Smooth muscle cell (in vitro differentiated cells): ENCODE measurements at regions not wholly inside any gene's neighbourhood (a gene's known extent, or its start where the extent isn't known, plus 50 kb on each side); places are given as distances from the start of the nearest gene placed in this dataset.

Experiments
- DNase-seq: peaks from one replicate; lab custom pipeline; 2025; ENCODE audit not compliant: unreplicated experiment; lab: John Stamatoyannopoulos, UW
- H2AFZ ChIP-seq: fragments of 200-600 bp; sonication (generic); 2 replicates; pipeline ENCODE4 v1.6.0; 2016; ENCODE audit warnings: antibody characterized with exemption, low read depth, mild to moderate bottlenecking
- H3F3A ChIP-seq: fragments of 200-600 bp; sonication (generic); 2 replicates; pipeline ENCODE4 v1.6.0; 2017; ENCODE audit warnings: antibody characterized with exemption, low read depth
- H3K27ac ChIP-seq: fragments of 200-600 bp; sonication (generic); 2 replicates; pipeline ENCODE4 v1.5.1; 2016; ENCODE audit warnings: low read depth, mild to moderate bottlenecking
- H3K27me3 ChIP-seq: fragments of 200-600 bp; sonication (generic); 2 replicates; pipeline ENCODE4 v1.6.1; 2016; ENCODE audit warnings: low read depth, mild to moderate bottlenecking
- H3K36me3 ChIP-seq: fragments of 200-600 bp; sonication (generic); 2 replicates; pipeline ENCODE4 v1.5.1; 2016; ENCODE audit warnings: low read depth
- H3K4me1 ChIP-seq: fragments of 200-600 bp; sonication (generic); 2 replicates; pipeline ENCODE4 v1.5.1; 2016; ENCODE audit warnings: low read depth
- H3K4me2 ChIP-seq: fragments of 200-600 bp; sonication (generic); 2 replicates; pipeline ENCODE4 v1.6.0; 2016; ENCODE audit warnings: mild to moderate bottlenecking
- H3K4me3 ChIP-seq: fragments of 200-600 bp; sonication (generic); 2 replicates; pipeline ENCODE4 v1.5.1; 2016; ENCODE audit warnings: mild to moderate bottlenecking
- H3K79me2 ChIP-seq: fragments of 200-600 bp; sonication (generic); 2 replicates; pipeline ENCODE4 v1.6.0; 2016; ENCODE audit warnings: low read depth, mild to moderate bottlenecking
- H3K9ac ChIP-seq: fragments of 200-600 bp; sonication (generic); 2 replicates; pipeline ENCODE4 v1.6.0; 2016; ENCODE audit warnings: low read depth
- H3K9me3 ChIP-seq: fragments of 200-600 bp; sonication (generic); replicated peaks from 2 replicates; pipeline ENCODE4 v1.5.1; 2016; ENCODE audit warnings: low read depth
- H4K20me1 ChIP-seq: fragments of 200-600 bp; sonication (generic); 2 replicates; pipeline ENCODE4 v1.6.0; 2016; ENCODE audit warnings: low read depth
- CTCF ChIP-seq: fragments of 200-600 bp; sonication (generic); IDR thresholded peaks from 2 replicates; pipeline ENCODE4 v1.5.1; 2017; ENCODE audit warnings: borderline replicate concordance, mild to moderate bottlenecking, antibody characterized with exemption; ENCODE audit not compliant: insufficient read depth, poor library complexity, severe bottlenecking
- WGBS: methylation state at CpG from one replicate; pipeline ENCODE4 v1.1.7; 2016; ENCODE audit warnings: low lambda C conversion rate; 5-methylcytosine and 5-hydroxymethylcytosine counted together

DNA sequence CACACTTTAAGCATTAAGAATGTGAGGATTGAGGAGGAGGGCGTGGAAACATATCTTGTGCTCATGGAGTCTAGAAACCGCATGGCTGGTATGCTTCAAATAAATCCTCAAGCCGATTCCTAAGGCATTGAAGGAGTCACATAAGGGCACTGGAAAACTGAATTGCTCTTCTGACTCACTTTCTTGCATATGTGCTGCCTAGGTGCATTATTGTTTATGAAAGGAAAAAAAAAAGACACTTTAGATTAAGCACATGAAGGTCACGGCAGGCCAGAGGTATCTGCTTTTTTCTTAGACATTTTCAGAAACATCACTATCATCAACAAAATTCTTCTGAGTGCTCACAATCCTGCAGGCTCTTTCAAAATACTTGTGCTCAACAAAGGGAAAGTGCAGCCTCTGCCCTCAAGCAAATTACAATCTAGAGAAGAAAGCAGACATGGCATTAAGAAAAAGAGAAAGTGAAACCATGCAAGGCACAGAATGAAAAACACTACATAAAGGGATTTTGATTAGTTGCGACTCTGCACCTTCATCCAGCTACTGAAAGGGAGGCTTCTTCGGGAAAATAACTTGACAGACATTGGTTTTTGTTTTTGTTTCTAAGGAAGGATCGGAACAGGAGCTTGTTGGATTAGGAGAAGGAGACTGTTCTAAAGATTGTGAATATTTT is 2117.6 kb downstream of the MAT2B start:
- Histone ChIP-seq H3F3A (no peaks in the 10 kb centered on the region), H3K27ac (no peak overlapping the region), H3K4me3 (no peak overlapping the region), H3K4me2 (no peak overlapping the region), H3K36me3 (no peaks in the 10 kb centered on the region), H3K79me2 (no peaks in the 10 kb centered on the region), H2AFZ (no peak overlapping the region), H3K4me1 (no peaks in the 10 kb centered on the region), H3K9ac (no peak overlapping the region), H3K27me3 (no peaks in the 10 kb centered on the region), H3K9me3 (no peaks in the 10 kb centered on the region), H4K20me1 (no peaks in the 10 kb centered on the region)
- 83% methylated on average over 7 of the region's 7 CpGs for WGBS
- no peak for TF ChIP-seq CTCF
- DNase-seq, result no peak

DNA sequence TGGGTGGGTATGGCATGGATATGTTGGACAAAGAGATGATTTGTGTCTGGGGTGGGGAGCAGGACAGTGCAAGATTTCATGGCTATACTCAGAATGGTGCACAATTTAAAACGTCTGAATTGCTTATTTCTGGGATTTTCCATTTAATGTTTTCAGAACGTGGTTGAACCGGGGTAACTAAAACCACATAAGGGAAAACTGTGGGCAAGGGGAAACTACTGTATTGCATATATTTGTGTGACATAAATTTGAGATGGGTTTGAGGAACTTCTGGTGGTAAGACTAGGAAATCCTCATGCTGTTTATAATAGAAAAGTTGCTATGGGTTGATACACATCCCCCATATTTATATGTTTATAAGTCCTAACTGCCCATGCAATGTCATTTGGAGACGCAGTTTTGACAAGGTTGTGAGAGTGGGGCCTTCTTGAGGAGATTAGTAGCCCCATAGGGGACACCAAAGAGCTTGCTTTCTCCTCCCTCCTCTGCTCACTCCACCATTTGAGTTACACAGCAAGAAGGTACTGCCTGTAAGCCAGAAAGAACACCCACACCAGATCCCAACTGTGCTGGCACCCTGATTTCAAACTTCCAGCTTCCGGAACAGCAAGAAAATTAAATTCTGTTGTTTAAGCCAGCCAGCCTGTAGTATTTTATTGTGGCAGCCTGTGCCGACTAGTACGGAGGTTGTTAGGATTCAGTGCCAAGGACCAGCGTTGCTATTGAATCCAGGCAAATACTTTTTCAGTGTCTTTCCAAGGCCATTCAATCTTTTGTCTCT is 2118.9 kb downstream of the MAT2B start:
- 93% methylated on average over 8 of the region's 8 CpGs for WGBS

GRCh38 chr5:165626161-165626560 is 2120.7 kb downstream of the MAT2B start:
- peak overlapping the region; percentile 48 for H3K4me2 ChIP-seq
- H3K27me3 ChIP-seq, result no peaks in the 10 kb centered on the region
- no peak for DNase-seq
- H3K36me3 ChIP-seq, result no peaks in the 10 kb centered on the region
- H2AFZ ChIP-seq, result no peak overlapping the region
- H3K4me1 ChIP-seq, result peaks cover 7% of the 10 kb centered on the region
- H4K20me1 ChIP-seq, result no peaks in the 10 kb centered on the region
- no peaks in the 10 kb centered on the region for H3K9me3 ChIP-seq
- TF ChIP-seq CTCF, result no peak
- no peak overlapping the region for H3K27ac ChIP-seq
- no peak overlapping the region for H3K4me3 ChIP-seq
- no peaks in the 10 kb centered on the region for H3F3A ChIP-seq
- H3K79me2 ChIP-seq, result no peaks in the 10 kb centered on the region
- no peak overlapping the region for H3K9ac ChIP-seq

More for the DNA sequence above, 2118.9 kb downstream of the MAT2B start:
- no peak for DNase-seq
- Histone ChIP-seq H3K27me3 (no peaks in the 10 kb centered on the region), H3K4me2 (no peak overlapping the region), H3K4me1 (no peaks in the 10 kb centered on the region), H3K36me3 (no peaks in the 10 kb centered on the region), H2AFZ (no peak overlapping the region), H3F3A (no peaks in the 10 kb centered on the region), H3K9ac (no peak overlapping the region), H3K27ac (no peak overlapping the region), H4K20me1 (no peaks in the 10 kb centered on the region), H3K79me2 (no peaks in the 10 kb centered on the region), H3K4me3 (no peak overlapping the region), H3K9me3 (no peaks in the 10 kb centered on the region)
- no peak for TF ChIP-seq CTCF
